ENCODE measurements at regions not wholly inside any gene's neighbourhood (a gene's known extent, or its start where the extent isn't known, plus 50 kb on each side); places are given as distances from the start of the nearest gene placed in this dataset.

DNA sequence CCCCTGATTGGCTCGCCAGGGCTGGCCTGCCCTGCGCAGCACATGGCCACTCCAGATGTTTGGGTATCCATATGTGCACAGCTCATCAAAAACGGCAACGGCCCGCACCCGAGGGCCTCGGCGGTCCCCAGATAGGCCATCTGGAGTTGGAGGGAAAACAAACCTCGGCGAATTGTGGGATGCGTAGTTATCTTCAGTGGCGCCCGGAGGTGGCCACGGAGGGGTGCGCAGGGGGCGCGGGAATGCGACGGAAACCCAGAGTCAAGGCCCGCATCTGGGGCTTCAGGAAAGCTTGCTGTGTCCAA is 156.5 kb downstream of the TLE3 start:
- TF ChIP-seq FOXM1 (IDR thresholded peaks at IDR 0.05; ENCODE audit: borderline replicate concordance, low read depth) (no peak), YY1 (IDR thresholded peaks at IDR 0.05; ENCODE audit: low read depth) (no peak), EP300 (IDR thresholded peaks at IDR 0.05; ENCODE audit: borderline replicate concordance) (no peak), TCF12 (IDR thresholded peaks at IDR 0.05; ENCODE audit: low read depth) (no peak), RAD21 (IDR thresholded peaks at IDR 0.05; ENCODE audit: low read depth) (no peak), NFIC (IDR thresholded peaks at IDR 0.05) (no peak), EGR1 (IDR thresholded peaks at IDR 0.05) (no peak), CEBPB (IDR thresholded peaks at IDR 0.05) (no peak), CREB1 (IDR thresholded peaks at IDR 0.05; ENCODE audit: low read depth) (no peak), TEAD4 (IDR thresholded peaks at IDR 0.05) (no peak), ZBTB7A (IDR thresholded peaks at IDR 0.05; ENCODE audit: low read depth) (no peak), TAF1 (IDR thresholded peaks at IDR 0.05; ENCODE audit: low read depth) (no peak)
- TF ChIP-seq, protein P1, sequence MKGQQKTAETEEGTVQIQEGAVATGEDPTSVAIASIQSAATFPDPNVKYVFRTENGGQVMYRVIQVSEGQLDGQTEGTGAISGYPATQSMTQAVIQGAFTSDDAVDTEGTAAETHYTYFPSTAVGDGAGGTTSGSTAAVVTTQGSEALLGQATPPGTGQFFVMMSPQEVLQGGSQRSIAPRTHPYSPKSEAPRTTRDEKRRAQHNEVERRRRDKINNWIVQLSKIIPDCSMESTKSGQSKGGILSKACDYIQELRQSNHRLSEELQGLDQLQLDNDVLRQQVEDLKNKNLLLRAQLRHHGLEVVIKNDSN (IDR thresholded peaks at IDR 0.05), result no peak
- TF ChIP-seq, protein P2, sequence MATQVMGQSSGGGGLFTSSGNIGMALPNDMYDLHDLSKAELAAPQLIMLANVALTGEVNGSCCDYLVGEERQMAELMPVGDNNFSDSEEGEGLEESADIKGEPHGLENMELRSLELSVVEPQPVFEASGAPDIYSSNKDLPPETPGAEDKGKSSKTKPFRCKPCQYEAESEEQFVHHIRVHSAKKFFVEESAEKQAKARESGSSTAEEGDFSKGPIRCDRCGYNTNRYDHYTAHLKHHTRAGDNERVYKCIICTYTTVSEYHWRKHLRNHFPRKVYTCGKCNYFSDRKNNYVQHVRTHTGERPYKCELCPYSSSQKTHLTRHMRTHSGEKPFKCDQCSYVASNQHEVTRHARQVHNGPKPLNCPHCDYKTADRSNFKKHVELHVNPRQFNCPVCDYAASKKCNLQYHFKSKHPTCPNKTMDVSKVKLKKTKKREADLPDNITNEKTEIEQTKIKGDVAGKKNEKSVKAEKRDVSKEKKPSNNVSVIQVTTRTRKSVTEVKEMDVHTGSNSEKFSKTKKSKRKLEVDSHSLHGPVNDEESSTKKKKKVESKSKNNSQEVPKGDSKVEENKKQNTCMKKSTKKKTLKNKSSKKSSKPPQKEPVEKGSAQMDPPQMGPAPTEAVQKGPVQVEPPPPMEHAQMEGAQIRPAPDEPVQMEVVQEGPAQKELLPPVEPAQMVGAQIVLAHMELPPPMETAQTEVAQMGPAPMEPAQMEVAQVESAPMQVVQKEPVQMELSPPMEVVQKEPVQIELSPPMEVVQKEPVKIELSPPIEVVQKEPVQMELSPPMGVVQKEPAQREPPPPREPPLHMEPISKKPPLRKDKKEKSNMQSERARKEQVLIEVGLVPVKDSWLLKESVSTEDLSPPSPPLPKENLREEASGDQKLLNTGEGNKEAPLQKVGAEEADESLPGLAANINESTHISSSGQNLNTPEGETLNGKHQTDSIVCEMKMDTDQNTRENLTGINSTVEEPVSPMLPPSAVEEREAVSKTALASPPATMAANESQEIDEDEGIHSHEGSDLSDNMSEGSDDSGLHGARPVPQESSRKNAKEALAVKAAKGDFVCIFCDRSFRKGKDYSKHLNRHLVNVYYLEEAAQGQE (IDR thresholded peaks at IDR 0.05; ENCODE audit: low read depth), result no peak
- TF ChIP-seq, protein P3, sequence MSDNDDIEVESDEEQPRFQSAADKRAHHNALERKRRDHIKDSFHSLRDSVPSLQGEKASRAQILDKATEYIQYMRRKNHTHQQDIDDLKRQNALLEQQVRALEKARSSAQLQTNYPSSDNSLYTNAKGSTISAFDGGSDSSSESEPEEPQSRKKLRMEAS (IDR thresholded peaks at IDR 0.05), result no peak

DNA sequence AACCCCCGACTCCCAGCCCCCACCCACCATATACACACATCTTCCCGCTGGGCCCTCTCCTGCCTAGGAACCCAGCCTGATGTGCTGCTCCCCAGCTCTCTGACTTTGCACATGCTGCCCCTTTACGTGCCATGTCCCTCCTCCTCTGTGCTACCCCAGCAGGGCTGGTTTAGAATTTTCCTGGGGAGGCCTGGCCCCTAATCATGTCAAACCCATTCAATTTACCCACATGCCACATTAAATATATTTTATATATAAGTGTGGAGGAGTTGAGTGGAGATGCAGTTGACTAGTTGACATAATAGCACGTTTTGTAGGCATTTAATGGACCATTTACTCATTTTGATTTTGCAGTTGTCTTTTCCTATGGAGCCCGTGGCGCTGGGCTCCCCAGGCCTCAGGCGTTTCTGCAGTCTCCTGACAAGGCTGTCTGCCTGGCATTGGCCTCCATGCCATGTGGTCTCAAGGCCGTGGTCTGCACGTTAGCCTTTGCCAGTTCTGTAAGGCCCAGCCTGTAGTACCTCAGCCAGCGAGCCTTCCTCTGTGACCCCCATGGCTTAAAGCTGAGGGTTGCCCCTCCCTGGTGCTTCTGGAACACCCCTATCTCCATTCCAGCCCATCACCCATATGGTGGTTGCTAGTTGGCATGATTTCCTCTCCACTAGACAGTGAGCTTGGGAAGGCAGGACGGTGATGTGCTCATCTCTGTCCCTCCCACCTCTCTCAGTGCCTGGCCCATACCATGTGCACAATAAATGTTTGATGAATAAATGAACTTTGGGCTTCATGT is 155.8 kb downstream of the TLE3 start:
- no peak for TF ChIP-seq TCF12 (IDR thresholded peaks at IDR 0.05; ENCODE audit: low read depth)
- no peak for TF ChIP-seq EP300 (IDR thresholded peaks at IDR 0.05; ENCODE audit: borderline replicate concordance)
- no peak for TF ChIP-seq CEBPB (IDR thresholded peaks at IDR 0.05)
- TF ChIP-seq, protein P1 (IDR thresholded peaks at IDR 0.05), result no peak
- no peak for TF ChIP-seq FOXM1 (IDR thresholded peaks at IDR 0.05; ENCODE audit: borderline replicate concordance, low read depth)
- no peak for TF ChIP-seq ZBTB7A (IDR thresholded peaks at IDR 0.05; ENCODE audit: low read depth)
- TF ChIP-seq TAF1 (IDR thresholded peaks at IDR 0.05; ENCODE audit: low read depth), result no peak
- no peak for TF ChIP-seq YY1 (IDR thresholded peaks at IDR 0.05; ENCODE audit: low read depth)
- no peak for TF ChIP-seq NFIC (IDR thresholded peaks at IDR 0.05)
- no peak for TF ChIP-seq CREB1 (IDR thresholded peaks at IDR 0.05; ENCODE audit: low read depth)
- TF ChIP-seq EGR1 (IDR thresholded peaks at IDR 0.05), result no peak
- TF ChIP-seq, protein P2 (IDR thresholded peaks at IDR 0.05; ENCODE audit: low read depth), result no peak

DNA sequence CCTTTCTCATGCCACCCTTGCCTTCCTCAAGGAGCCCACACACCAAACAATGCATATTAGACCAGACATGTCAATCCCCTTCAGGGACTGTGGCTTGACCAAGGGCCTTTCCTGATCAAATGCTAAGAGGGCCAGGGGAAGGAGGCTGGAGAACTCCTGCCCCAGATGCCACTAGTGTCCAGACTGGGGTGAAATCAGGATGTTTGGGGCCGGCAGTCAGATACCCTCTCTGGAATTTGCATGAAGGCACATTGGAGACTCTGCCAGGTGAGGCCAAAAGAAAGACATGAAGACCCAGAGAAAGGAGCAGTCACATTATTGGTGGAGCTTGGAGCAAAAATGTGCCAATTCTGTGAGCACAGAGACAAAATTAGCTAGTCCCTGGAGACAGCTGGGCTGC is 154.1 kb downstream of the TLE3 start:
- TF ChIP-seq FOXM1 (IDR thresholded peaks at IDR 0.05; ENCODE audit: borderline replicate concordance, low read depth) (no peak), EGR1 (IDR thresholded peaks at IDR 0.05) (no peak), NFIC (IDR thresholded peaks at IDR 0.05) (no peak), ZBTB7A (IDR thresholded peaks at IDR 0.05; ENCODE audit: low read depth) (no peak), TCF12 (IDR thresholded peaks at IDR 0.05; ENCODE audit: low read depth) (no peak), TEAD4 (IDR thresholded peaks at IDR 0.05) (no peak), YY1 (IDR thresholded peaks at IDR 0.05; ENCODE audit: low read depth) (no peak), TAF1 (IDR thresholded peaks at IDR 0.05; ENCODE audit: low read depth) (no peak), RAD21 (IDR thresholded peaks at IDR 0.05; ENCODE audit: low read depth) (no peak), EP300 (IDR thresholded peaks at IDR 0.05; ENCODE audit: borderline replicate concordance) (no peak), CEBPB (IDR thresholded peaks at IDR 0.05) (no peak), CREB1 (IDR thresholded peaks at IDR 0.05; ENCODE audit: low read depth) (no peak)
- TF ChIP-seq, protein P3 (IDR thresholded peaks at IDR 0.05), result no peak
- TF ChIP-seq, protein P1 (IDR thresholded peaks at IDR 0.05), result no peak
- TF ChIP-seq, protein P2 (IDR thresholded peaks at IDR 0.05; ENCODE audit: low read depth), result no peak

Measured in Ishikawa (cell line).